PC-3 (cell line): ENCODE measurements at regions not wholly inside any gene's neighbourhood (a gene's known extent, or its start where the extent isn't known, plus 50 kb on each side); places are given as distances from the start of the nearest gene placed in this dataset.
A peak's percentile ranks its signal among the peaks of the same experiment; 100 is the strongest.

Experiments used
- ATAC-seq: fragments of 200-7000 bp; cut with Tn5 transposase; 2 replicates; pipeline ENCODE4 v1.9.1; 2020; ENCODE audit warnings: mild to moderate bottlenecking, moderate library complexity
- BruUV-seq: library from RNA; stranded (reverse); fragments of 400-500 nt; replicated peaks from 2 replicates; lab custom pipeline; 2021; lab: Mats Ljungman, UMichigan
- CTCF ChIA-PET: fragments of 300-600 bp; sonication (Branson Sonifier 250); formaldehyde crosslinking; loops from one replicate; lab custom pipeline; 2022; ENCODE audit warnings: antibody characterized with exemption; lab: Charles Lee
- POLR2A ChIA-PET: fragments of 300-600 bp; sonication (Branson Sonifier 250); formaldehyde crosslinking; loops from one replicate; lab custom pipeline; 2022; ENCODE audit warnings: antibody characterized with exemption; ENCODE audit not compliant: unreplicated experiment; lab: Charles Lee
- DNase-seq: peaks from one replicate; pipeline ENCODE4 v3.0.0-alpha.2; 2015
- H2AFZ ChIP-seq: fragments of 300-600 bp; sonication (generic); 2 replicates; pipeline ENCODE4 v1.6.0; 2016; ENCODE audit warnings: antibody characterized with exemption, low read length
- H3F3A ChIP-seq: fragments of 300-600 bp; sonication (generic); one replicate; pipeline ENCODE4 v1.6.0; 2017; ENCODE audit warnings: antibody characterized with exemption, low read length, control low read depth, mild to moderate bottlenecking; ENCODE audit not compliant: unreplicated experiment
- H3K27ac ChIP-seq: fragments of 300-600 bp; sonication (generic); 2 replicates; pipeline ENCODE4 v1.5.1; 2016; ENCODE audit warnings: mild to moderate bottlenecking, low read length
- H3K27me3 ChIP-seq: fragments of 300-600 bp; sonication (generic); 2 replicates; pipeline ENCODE4 v1.6.1; 2016; ENCODE audit warnings: low read length, mixed read lengths
- H3K36me3 ChIP-seq: fragments of 300-600 bp; sonication (generic); 2 replicates; pipeline ENCODE4 v1.6.1; 2016; ENCODE audit warnings: low read depth, mixed run types, low read length, mixed read lengths
- H3K4me1 ChIP-seq: fragments of 300-600 bp; sonication (generic); 2 replicates; pipeline ENCODE4 v1.5.1; 2016; ENCODE audit warnings: low read length; ENCODE audit not compliant: insufficient read depth
- H3K4me2 ChIP-seq: fragments of 300-600 bp; sonication (generic); 2 replicates; pipeline ENCODE4 v1.6.0; 2016; ENCODE audit warnings: low read length
- H3K4me3 ChIP-seq: fragments of 300-600 bp; sonication (generic); 2 replicates; pipeline ENCODE4 v1.5.1; 2016; ENCODE audit warnings: mild to moderate bottlenecking, low read length, mixed read lengths
- H3K79me2 ChIP-seq: fragments of 300-600 bp; sonication (generic); 2 replicates; pipeline ENCODE4 v1.6.1; 2017; ENCODE audit warnings: low read length, mixed read lengths
- H3K9ac ChIP-seq: fragments of 300-600 bp; sonication (generic); 2 replicates; pipeline ENCODE4 v1.6.0; 2016; ENCODE audit warnings: mild to moderate bottlenecking, low read length
- H3K9me2 ChIP-seq: fragments of 300-600 bp; sonication (generic); replicated peaks from 2 replicates; pipeline ENCODE4 v1.6.1; 2016; ENCODE audit warnings: mixed run types, low read length, mixed read lengths
- H3K9me3 ChIP-seq: fragments of 300-600 bp; sonication (generic); 2 replicates; pipeline ENCODE4 v1.6.1; 2016; ENCODE audit warnings: low read length, mixed read lengths
- H4K20me1 ChIP-seq: fragments of 300-600 bp; sonication (generic); 2 replicates; pipeline ENCODE4 v1.6.1; 2016; ENCODE audit warnings: low read length, mixed read lengths
- CTCF ChIP-seq: fragments of 300-600 bp; sonication (generic); conservative IDR thresholded peaks from 2 replicates; pipeline ENCODE4 v1.5.1; 2017; ENCODE audit warnings: antibody characterized with exemption, low read depth, mild to moderate bottlenecking, low read length
- EZH2 ChIP-seq: fragments of 300-600 bp; sonication (generic); IDR thresholded peaks from one replicate; pipeline ENCODE4 v1.6.1; 2017; ENCODE audit warnings: antibody characterized with exemption, mild to moderate bottlenecking, low read length; ENCODE audit not compliant: unreplicated experiment
- EZH2phosphoT487 ChIP-seq: fragments of 300-600 bp; sonication (generic); IDR thresholded peaks from 2 replicates; pipeline ENCODE4 v1.6.1; 2018; ENCODE audit warnings: mild to moderate bottlenecking, antibody characterized with exemption, low read length, borderline replicate concordance
- intact Hi-C: fragments of 100-400 bp; cut with micrococcal nuclease; formaldehyde crosslinking; loops from 2 replicates; pipeline ENCODE4 v1.9.0; 2023

DNA sequence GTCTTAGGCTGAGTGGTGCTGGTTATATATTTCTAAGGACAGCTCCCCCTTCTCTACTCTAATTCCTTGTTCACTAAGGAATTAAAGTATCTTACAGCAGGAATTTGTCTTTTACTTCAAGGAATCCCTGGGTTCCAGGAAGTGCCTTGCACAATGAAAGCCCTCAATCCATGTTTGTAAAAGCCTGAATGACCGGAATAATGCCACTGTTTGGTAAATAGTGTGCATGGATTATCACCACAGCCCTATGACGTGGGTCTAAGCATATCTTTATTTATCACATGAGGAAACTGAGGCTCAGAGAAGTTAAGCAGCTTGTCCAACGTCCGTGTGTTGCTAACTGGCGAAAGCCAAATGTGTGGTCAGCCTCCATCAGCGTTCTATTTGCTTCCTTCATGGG lies 135.7 kb upstream of the NAV2 start:
- peaks cover 33% of the 10 kb centered on the region for H3K4me1 ChIP-seq
- no TSS peak for BruUV-seq
- POLR2A ChIA-PET = interaction anchor here (0.6 kb wide), 1 partner anchor 16 kb away, joined by 5 read pairs; no protein-coding TSS in a partner anchor

DNA sequence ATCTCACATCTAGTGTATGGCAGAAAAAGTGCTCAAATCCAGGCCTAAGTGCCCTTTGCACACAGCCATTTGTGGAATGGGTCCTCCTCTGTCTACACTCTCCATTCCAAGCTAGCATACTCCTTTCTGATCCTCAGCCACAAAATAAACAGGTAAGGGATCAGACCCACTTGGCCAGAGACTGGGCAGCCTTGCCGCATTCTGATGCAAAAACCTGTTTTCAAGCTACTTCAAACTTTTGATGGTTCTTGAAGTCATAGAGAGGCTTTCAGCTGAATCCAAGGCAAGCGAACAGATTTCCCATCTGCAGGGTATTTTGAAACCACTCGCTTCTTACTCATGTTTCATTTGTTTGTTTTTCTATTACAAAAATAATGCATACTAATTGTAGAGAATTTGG lies 136.6 kb upstream of the NAV2 start:
- H3K36me3 ChIP-seq = no peaks in the 10 kb centered on the region
- no peak for ATAC-seq
- H2AFZ ChIP-seq = no peak overlapping the region
- ChIA-PET CTCF (no interaction called here), POLR2A (interaction anchor here (0.6 kb wide), 1 partner anchor 494 kb away, joined by 4 read pairs; no protein-coding TSS in a partner anchor)
- H3K9me2 ChIP-seq = no peaks in the 10 kb centered on the region
- H3K79me2 ChIP-seq = no peaks in the 10 kb centered on the region
- no peak overlapping the region for H3K27ac ChIP-seq
- no peak overlapping the region for H3K4me2 ChIP-seq
- DNase-seq = no peak
- TF ChIP-seq CTCF (no peak), EZH2phosphoT487 (no peak), EZH2 (no peak)
- no peaks in the 10 kb centered on the region for H3K27me3 ChIP-seq
- H4K20me1 ChIP-seq = no peaks in the 10 kb centered on the region
- peaks cover 33% of the 10 kb centered on the region for H3K4me1 ChIP-seq
- BruUV-seq = no TSS peak
- no peak overlapping the region for H3K9ac ChIP-seq
- intact Hi-C loops = loop anchor here (5.0 kb wide), 1 partner anchor 86 kb away; no protein-coding TSS in a partner anchor
- H3F3A ChIP-seq = no peaks in the 10 kb centered on the region
- no peaks in the 10 kb centered on the region for H3K9me3 ChIP-seq
- no peak overlapping the region for H3K4me3 ChIP-seq

More for the DNA sequence above, 135.7 kb upstream of the NAV2 start:
- 0 out of 2 replicates have a peak overlapping the region, but pooled peaks have one; percentile 61 for H3K27ac ChIP-seq
- no peaks in the 10 kb centered on the region for H3K27me3 ChIP-seq
- H3K4me3 ChIP-seq = no peak overlapping the region
- H3K36me3 ChIP-seq = no peaks in the 10 kb centered on the region
- DNase-seq = no peak
- CTCF ChIA-PET = no interaction called here
- no peak overlapping the region for H3K9ac ChIP-seq
- no peaks in the 10 kb centered on the region for H3K9me2 ChIP-seq
- H3K9me3 ChIP-seq = no peaks in the 10 kb centered on the region
- ATAC-seq = no peak
- H4K20me1 ChIP-seq = no peaks in the 10 kb centered on the region
- peak overlapping the region; percentile 60; the same call in 1 of the 2 replicates for H3K4me2 ChIP-seq
- H2AFZ ChIP-seq = no peak overlapping the region
- intact Hi-C loops = loop anchor here (5.0 kb wide), 1 partner anchor 85 kb away; no protein-coding TSS in a partner anchor
- no peaks in the 10 kb centered on the region for H3F3A ChIP-seq
- no peaks in the 10 kb centered on the region for H3K79me2 ChIP-seq
- TF ChIP-seq EZH2phosphoT487 (no peak), CTCF (no peak), EZH2 (no peak)

- no peak overlapping the region for H3K9ac ChIP-seq
- peaks cover 33% of the 10 kb centered on the region for H3K4me1 ChIP-seq
- H2AFZ ChIP-seq = no peak overlapping the region
- BruUV-seq = no TSS peak
- no peaks in the 10 kb centered on the region for H3K9me2 ChIP-seq
- H4K20me1 ChIP-seq = no peaks in the 10 kb centered on the region
- intact Hi-C loops = loop anchor here (5.0 kb wide), 1 partner anchor 87 kb away; no protein-coding TSS in a partner anchor
- ChIA-PET POLR2A (no interaction called here), CTCF (no interaction called here)
- H3F3A ChIP-seq = no peaks in the 10 kb centered on the region
- no peaks in the 10 kb centered on the region for H3K27me3 ChIP-seq
- no peak for TF ChIP-seq EZH2phosphoT487
- TF ChIP-seq CTCF = no peak
- no peak for TF ChIP-seq EZH2
- no peak overlapping the region for H3K4me3 ChIP-seq
- no peaks in the 10 kb centered on the region for H3K79me2 ChIP-seq
- H3K27ac ChIP-seq = no peak overlapping the region
- H3K4me2 ChIP-seq = no peak overlapping the region
- no peaks in the 10 kb centered on the region for H3K36me3 ChIP-seq
- no peak for ATAC-seq
- no peaks in the 10 kb centered on the region for H3K9me3 ChIP-seq
- no peak for DNase-seq
Measured at GRCh38 chr11:19574916-19575315, 137.7 kb upstream of the NAV2 start.
